ENCODE measurements at regions not wholly inside any gene's neighbourhood (a gene's known extent, or its start where the extent isn't known, plus 50 kb on each side); places are given as distances from the start of the nearest gene placed in this dataset.

DNA sequence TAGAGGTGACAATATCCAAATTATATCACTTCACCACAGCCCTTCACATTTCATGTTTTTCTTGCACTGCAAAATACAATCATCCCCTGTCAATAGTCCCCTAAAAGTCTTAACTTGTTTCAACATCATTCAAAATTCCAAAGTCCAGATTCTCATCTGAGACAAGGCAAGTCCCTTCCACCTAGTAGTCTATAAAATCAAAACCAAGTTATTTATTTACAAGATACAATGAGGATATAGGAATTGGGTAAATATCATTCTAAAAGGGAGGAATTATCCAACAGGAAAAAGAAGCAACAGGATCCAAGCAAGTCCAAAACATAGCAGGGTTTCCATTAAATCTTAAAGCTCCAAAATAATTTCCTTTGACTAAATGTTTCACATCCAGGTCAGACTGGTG, 1076.1 kb upstream of the TMEFF2 start:
- TF ChIP-seq, protein P1, sequence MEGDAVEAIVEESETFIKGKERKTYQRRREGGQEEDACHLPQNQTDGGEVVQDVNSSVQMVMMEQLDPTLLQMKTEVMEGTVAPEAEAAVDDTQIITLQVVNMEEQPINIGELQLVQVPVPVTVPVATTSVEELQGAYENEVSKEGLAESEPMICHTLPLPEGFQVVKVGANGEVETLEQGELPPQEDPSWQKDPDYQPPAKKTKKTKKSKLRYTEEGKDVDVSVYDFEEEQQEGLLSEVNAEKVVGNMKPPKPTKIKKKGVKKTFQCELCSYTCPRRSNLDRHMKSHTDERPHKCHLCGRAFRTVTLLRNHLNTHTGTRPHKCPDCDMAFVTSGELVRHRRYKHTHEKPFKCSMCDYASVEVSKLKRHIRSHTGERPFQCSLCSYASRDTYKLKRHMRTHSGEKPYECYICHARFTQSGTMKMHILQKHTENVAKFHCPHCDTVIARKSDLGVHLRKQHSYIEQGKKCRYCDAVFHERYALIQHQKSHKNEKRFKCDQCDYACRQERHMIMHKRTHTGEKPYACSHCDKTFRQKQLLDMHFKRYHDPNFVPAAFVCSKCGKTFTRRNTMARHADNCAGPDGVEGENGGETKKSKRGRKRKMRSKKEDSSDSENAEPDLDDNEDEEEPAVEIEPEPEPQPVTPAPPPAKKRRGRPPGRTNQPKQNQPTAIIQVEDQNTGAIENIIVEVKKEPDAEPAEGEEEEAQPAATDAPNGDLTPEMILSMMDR (IDR thresholded peaks at IDR 0.05) = no peak
- no peak for TF ChIP-seq POLR2A (IDR thresholded peaks at IDR 0.05)

All from lower leg skin (tissue), 3 donors.